ENCODE measurements at regions not wholly inside any gene's neighbourhood (a gene's known extent, or its start where the extent isn't known, plus 50 kb on each side); places are given as distances from the start of the nearest gene placed in this dataset.

GRCh38 chr22:22157348-22157725 lies 87.2 kb upstream of the VPREB1 start:
- whole genome bisulfite sequencing (ENCODE audit: insufficient coverage): 100% methylated on average over 2 of the region's 2 CpGs
- Histone ChIP-seq H3K9me3 (ENCODE audit: control extremely low read depth in 1 of 5, control insufficient read depth in 4 of 5, insufficient read depth in 2 of 5, low read depth in 1 of 5, low read length in 4 of 5) (no peaks in the 10 kb centered on the region), H3K27ac (ENCODE audit: insufficient read depth in 1 of 2, low read depth in 1 of 2, low read length in 2 of 2, poor library complexity in 1 of 2, severe bottlenecking in 2 of 2) (no peak overlapping the region), H3K36me3 (ENCODE audit: control insufficient read depth in 4 of 4, insufficient read depth in 4 of 4, low read length in 3 of 4) (no peaks in the 10 kb centered on the region), H3K27me3 (replicated peaks in 2 of 5; ENCODE audit: control insufficient read depth in 4 of 5, insufficient read depth in 5 of 5, low read length in 4 of 5) (peaks cover 0 to 2% (median 0%) of the 10 kb centered on the region in 5 experiments), H3K4me1 (ENCODE audit: control extremely low read depth in 1 of 4, control insufficient read depth in 4 of 4, insufficient read depth in 4 of 4, low read length in 3 of 4) (peaks cover 0 to 2% (median 0%) of the 10 kb centered on the region in 4 experiments), H3K4me3 (ENCODE audit: control insufficient read depth in 1 of 7, extremely low read depth in 1 of 7, insufficient read depth in 4 of 7, low read depth in 2 of 7, low read length in 6 of 7) (no peak overlapping the region)
- CTCF ChIA-PET: interaction anchor here (0.7 to 2.1 kb wide), 13 partner anchors 12 to 190 kb away, joined by 3 to 7 read pairs (median 4); no protein-coding TSS in a partner anchor
- no peak for DNase-seq
- POLR2A ChIA-PET: interaction anchor here (0.5 kb wide), 1 partner anchor 306 kb away, joined by 4 read pairs; no protein-coding TSS in a partner anchor

GRCh38 chr22:22156716-22157347 lies 87.8 kb upstream of the VPREB1 start:
- ChIA-PET CTCF (interaction anchor here (1.0 to 2.1 kb wide), 10 partner anchors 12 to 51 kb away, joined by 3 to 7 read pairs (median 4); no protein-coding TSS in a partner anchor), POLR2A (interaction anchor here (0.5 kb wide), 1 partner anchor 306 kb away, joined by 4 read pairs; no protein-coding TSS in a partner anchor)
- Histone ChIP-seq H3K9me3 (ENCODE audit: control extremely low read depth in 1 of 5, control insufficient read depth in 4 of 5, insufficient read depth in 2 of 5, low read depth in 1 of 5, low read length in 4 of 5) (no peaks in the 10 kb centered on the region), H3K4me1 (ENCODE audit: control extremely low read depth in 1 of 4, control insufficient read depth in 4 of 4, insufficient read depth in 4 of 4, low read length in 3 of 4) (peaks cover 0 to 2% (median 0%) of the 10 kb centered on the region in 4 experiments), H3K4me3 (ENCODE audit: control insufficient read depth in 1 of 7, extremely low read depth in 1 of 7, insufficient read depth in 4 of 7, low read depth in 2 of 7, low read length in 6 of 7) (no peak overlapping the region), H3K36me3 (ENCODE audit: control insufficient read depth in 4 of 4, insufficient read depth in 4 of 4, low read length in 3 of 4) (no peaks in the 10 kb centered on the region), H3K27ac (ENCODE audit: insufficient read depth in 1 of 2, low read depth in 1 of 2, low read length in 2 of 2, poor library complexity in 1 of 2, severe bottlenecking in 2 of 2) (no peak overlapping the region), H3K27me3 (replicated peaks in 2 of 5; ENCODE audit: control insufficient read depth in 4 of 5, insufficient read depth in 5 of 5, low read length in 4 of 5) (peaks cover 0 to 4% (median 2%) of the 10 kb centered on the region in 5 experiments)
- 41% methylated on average over 9 of the region's 9 CpGs for WGBS (ENCODE audit: insufficient coverage)
- DNase-seq: peak; percentile 78 to 88 (median 85)

- Histone ChIP-seq H3K27me3 (replicated peaks in 2 of 5; ENCODE audit: control insufficient read depth in 4 of 5, insufficient read depth in 5 of 5, low read length in 4 of 5) (peaks cover 0 to 8% (median 2%) of the 10 kb centered on the region in 5 experiments), H3K36me3 (ENCODE audit: control insufficient read depth in 4 of 4, insufficient read depth in 4 of 4, low read length in 3 of 4) (no peaks in the 10 kb centered on the region), H3K4me3 (ENCODE audit: control insufficient read depth in 1 of 7, extremely low read depth in 1 of 7, insufficient read depth in 4 of 7, low read depth in 2 of 7, low read length in 6 of 7) (no peak overlapping the region), H3K9me3 (ENCODE audit: control extremely low read depth in 1 of 5, control insufficient read depth in 4 of 5, insufficient read depth in 2 of 5, low read depth in 1 of 5, low read length in 4 of 5) (no peaks in the 10 kb centered on the region), H3K4me1 (ENCODE audit: control extremely low read depth in 1 of 4, control insufficient read depth in 4 of 4, insufficient read depth in 4 of 4, low read length in 3 of 4) (peaks cover 0 to 2% (median 0%) of the 10 kb centered on the region in 4 experiments), H3K27ac (ENCODE audit: insufficient read depth in 1 of 2, low read depth in 1 of 2, low read length in 2 of 2, poor library complexity in 1 of 2, severe bottlenecking in 2 of 2) (no peak overlapping the region)
- WGBS (ENCODE audit: insufficient coverage): no CpG with 5 or more reads among the region's 2 CpGs
- ChIA-PET POLR2A (no interaction called here), CTCF (interaction anchor here (1.9 to 2.1 kb wide), 2 partner anchors 16 to 27 kb away, joined by 5 to 7 read pairs; no protein-coding TSS in a partner anchor)
- no peak for DNase-seq
Observed at GRCh38 chr22:22156348-22156715, 88.3 kb upstream of the VPREB1 start.

- Histone ChIP-seq H3K9me3 (ENCODE audit: control extremely low read depth in 1 of 5, control insufficient read depth in 4 of 5, insufficient read depth in 2 of 5, low read depth in 1 of 5, low read length in 4 of 5) (no peaks in the 10 kb centered on the region), H3K36me3 (ENCODE audit: control insufficient read depth in 4 of 4, insufficient read depth in 4 of 4, low read length in 3 of 4) (no peaks in the 10 kb centered on the region), H3K4me1 (ENCODE audit: control extremely low read depth in 1 of 4, control insufficient read depth in 4 of 4, insufficient read depth in 4 of 4, low read length in 3 of 4) (peaks cover 0 to 2% (median 0%) of the 10 kb centered on the region in 4 experiments), H3K4me3 (ENCODE audit: control insufficient read depth in 1 of 7, extremely low read depth in 1 of 7, insufficient read depth in 4 of 7, low read depth in 2 of 7, low read length in 6 of 7) (no peak overlapping the region), H3K27me3 (replicated peaks in 2 of 5; ENCODE audit: control insufficient read depth in 4 of 5, insufficient read depth in 5 of 5, low read length in 4 of 5) (peaks cover 0 to 13% (median 2%) of the 10 kb centered on the region in 5 experiments), H3K27ac (ENCODE audit: insufficient read depth in 1 of 2, low read depth in 1 of 2, low read length in 2 of 2, poor library complexity in 1 of 2, severe bottlenecking in 2 of 2) (no peak overlapping the region)
- no peak for DNase-seq
- 100% methylated on average over 2 of the region's 2 CpGs for WGBS (ENCODE audit: insufficient coverage)
- ChIA-PET CTCF (interaction anchor here (1.3 to 1.6 kb wide), 2 partner anchors 19 to 46 kb away, joined by 3 to 5 read pairs; no protein-coding TSS in a partner anchor), POLR2A (no interaction called here)
Observed at GRCh38 chr22:22155607-22156006, 89.0 kb upstream of the VPREB1 start.

GRCh38 chr22:22155146-22155545 lies 89.4 kb upstream of the VPREB1 start:
- ChIA-PET POLR2A (no interaction called here), CTCF (interaction anchor here (0.6 to 1.8 kb wide), 5 partner anchors 8 to 47 kb away, joined by 3 to 5 read pairs (median 5); no protein-coding TSS in a partner anchor)
- no peak overlapping the region for H3K4me3 ChIP-seq (ENCODE audit: control insufficient read depth in 1 of 7, extremely low read depth in 1 of 7, insufficient read depth in 4 of 7, low read depth in 2 of 7, low read length in 6 of 7)
- no peaks in the 10 kb centered on the region for H3K36me3 ChIP-seq (ENCODE audit: control insufficient read depth in 4 of 4, insufficient read depth in 4 of 4, low read length in 3 of 4)
- no peaks in the 10 kb centered on the region for H3K9me3 ChIP-seq (ENCODE audit: control extremely low read depth in 1 of 5, control insufficient read depth in 4 of 5, insufficient read depth in 2 of 5, low read depth in 1 of 5, low read length in 4 of 5)
- peaks cover 0 to 2% (median 0%) of the 10 kb centered on the region in 4 experiments for H3K4me1 ChIP-seq (ENCODE audit: control extremely low read depth in 1 of 4, control insufficient read depth in 4 of 4, insufficient read depth in 4 of 4, low read length in 3 of 4)
- peaks cover 0 to 18% (median 2%) of the 10 kb centered on the region in 5 experiments for H3K27me3 ChIP-seq (replicated peaks in 2 of 5; ENCODE audit: control insufficient read depth in 4 of 5, insufficient read depth in 5 of 5, low read length in 4 of 5)
- no peak for DNase-seq
- no peak overlapping the region for H3K27ac ChIP-seq (ENCODE audit: insufficient read depth in 1 of 2, low read depth in 1 of 2, low read length in 2 of 2, poor library complexity in 1 of 2, severe bottlenecking in 2 of 2)
- 94% methylated on average over 2 of the region's 2 CpGs for WGBS (ENCODE audit: insufficient coverage)

- WGBS (ENCODE audit: insufficient coverage): 86% methylated on average over 1 of the region's 1 CpG
- ChIA-PET POLR2A (no interaction called here), CTCF (interaction anchor here (1.6 to 1.8 kb wide), 2 partner anchors 9 to 18 kb away, joined by 5 read pairs; no protein-coding TSS in a partner anchor)
Observed at GRCh38 chr22:22154040-22154439, 90.5 kb upstream of the VPREB1 start.

GRCh38 chr22:22151308-22151707 lies 93.3 kb upstream of the VPREB1 start:
- ChIA-PET CTCF (interaction anchor here (0.8 to 1.0 kb wide), 2 partner anchors 249 to 300 kb away, joined by 3 read pairs; no protein-coding TSS in a partner anchor), POLR2A (no interaction called here)
- WGBS (ENCODE audit: insufficient coverage): 100% methylated on average over 1 of the region's 2 CpGs
- Histone ChIP-seq H3K36me3 (ENCODE audit: control insufficient read depth in 4 of 4, insufficient read depth in 4 of 4, low read length in 3 of 4) (no peaks in the 10 kb centered on the region), H3K27me3 (replicated peaks in 2 of 5; ENCODE audit: control insufficient read depth in 4 of 5, insufficient read depth in 5 of 5, low read length in 4 of 5) (peaks cover 4 to 48% (median 5%) of the 10 kb centered on the region in 5 experiments), H3K4me1 (ENCODE audit: control extremely low read depth in 1 of 4, control insufficient read depth in 4 of 4, insufficient read depth in 4 of 4, low read length in 3 of 4) (no peaks in the 10 kb centered on the region), H3K4me3 (ENCODE audit: control insufficient read depth in 1 of 7, extremely low read depth in 1 of 7, insufficient read depth in 4 of 7, low read depth in 2 of 7, low read length in 6 of 7) (no peak overlapping the region), H3K27ac (ENCODE audit: insufficient read depth in 1 of 2, low read depth in 1 of 2, low read length in 2 of 2, poor library complexity in 1 of 2, severe bottlenecking in 2 of 2) (no peak overlapping the region), H3K9me3 (ENCODE audit: control extremely low read depth in 1 of 5, control insufficient read depth in 4 of 5, insufficient read depth in 2 of 5, low read depth in 1 of 5, low read length in 4 of 5) (no peaks in the 10 kb centered on the region)
- DNase-seq: no peak

More at GRCh38 chr22:22154040-22154439, 90.5 kb upstream of the VPREB1 start:
- H3K4me3 ChIP-seq (ENCODE audit: control insufficient read depth in 1 of 7, extremely low read depth in 1 of 7, insufficient read depth in 4 of 7, low read depth in 2 of 7, low read length in 6 of 7): no peak overlapping the region
- peaks cover 0 to 27% (median 5%) of the 10 kb centered on the region in 5 experiments for H3K27me3 ChIP-seq (replicated peaks in 2 of 5; ENCODE audit: control insufficient read depth in 4 of 5, insufficient read depth in 5 of 5, low read length in 4 of 5)
- H3K4me1 ChIP-seq (ENCODE audit: control extremely low read depth in 1 of 4, control insufficient read depth in 4 of 4, insufficient read depth in 4 of 4, low read length in 3 of 4): peaks cover 0 to 2% (median 0%) of the 10 kb centered on the region in 4 experiments
- no peaks in the 10 kb centered on the region for H3K9me3 ChIP-seq (ENCODE audit: control extremely low read depth in 1 of 5, control insufficient read depth in 4 of 5, insufficient read depth in 2 of 5, low read depth in 1 of 5, low read length in 4 of 5)
- H3K27ac ChIP-seq (ENCODE audit: insufficient read depth in 1 of 2, low read depth in 1 of 2, low read length in 2 of 2, poor library complexity in 1 of 2, severe bottlenecking in 2 of 2): no peak overlapping the region
- DNase-seq: no peak
- H3K36me3 ChIP-seq (ENCODE audit: control insufficient read depth in 4 of 4, insufficient read depth in 4 of 4, low read length in 3 of 4): no peaks in the 10 kb centered on the region

All from common myeloid progenitor, CD34-positive (primary cell).